Endothelial cell of umbilical vein (primary cell): ENCODE measurements at regions not wholly inside any gene's neighbourhood (a gene's known extent, or its start where the extent isn't known, plus 50 kb on each side); places are given as distances from the start of the nearest gene placed in this dataset.

Experiments
- CTCF ChIP-seq, 2 donors: IDR thresholded peaks; 1 replicate in 1 of 2; 2 replicates in 1 of 2; pipeline ENCODE4 v1.5.1; 2011; ENCODE audit warnings: low read length in 2 of 2, mild to moderate bottlenecking in 2 of 2, moderate library complexity in 2 of 2, control low read depth in 1 of 2, inconsistent platforms in 1 of 2, low read depth in 1 of 2; ENCODE audit not compliant: insufficient read depth in 1 of 2; ENCODE audit errors: extremely low read depth in 1 of 2
- GATA2 ChIP-seq: IDR thresholded peaks from 2 replicates; pipeline ENCODE4 v1.7.0; 2011; ENCODE audit warnings: low read depth, mild to moderate bottlenecking, moderate library complexity, mixed read lengths, low read length; ENCODE audit not compliant: insufficient read length, insufficient read depth
- JUN ChIP-seq: IDR thresholded peaks from 2 replicates; pipeline ENCODE4 v1.6.1; 2011; ENCODE audit warnings: borderline replicate concordance, low read depth; ENCODE audit not compliant: insufficient read length, insufficient read depth
- POLR2A ChIP-seq: IDR thresholded peaks from 2 replicates; pipeline ENCODE4 v1.6.1; 2012; ENCODE audit warnings: low read depth, mild to moderate bottlenecking, control low read depth, low read length
- POLR2AphosphoS5 ChIP-seq: IDR thresholded peaks from 2 replicates; pipeline ENCODE4 v1.6.1; 2012; ENCODE audit warnings: low read depth, mild to moderate bottlenecking, control low read depth, low read length, moderate library complexity; ENCODE audit not compliant: insufficient read depth

DNA sequence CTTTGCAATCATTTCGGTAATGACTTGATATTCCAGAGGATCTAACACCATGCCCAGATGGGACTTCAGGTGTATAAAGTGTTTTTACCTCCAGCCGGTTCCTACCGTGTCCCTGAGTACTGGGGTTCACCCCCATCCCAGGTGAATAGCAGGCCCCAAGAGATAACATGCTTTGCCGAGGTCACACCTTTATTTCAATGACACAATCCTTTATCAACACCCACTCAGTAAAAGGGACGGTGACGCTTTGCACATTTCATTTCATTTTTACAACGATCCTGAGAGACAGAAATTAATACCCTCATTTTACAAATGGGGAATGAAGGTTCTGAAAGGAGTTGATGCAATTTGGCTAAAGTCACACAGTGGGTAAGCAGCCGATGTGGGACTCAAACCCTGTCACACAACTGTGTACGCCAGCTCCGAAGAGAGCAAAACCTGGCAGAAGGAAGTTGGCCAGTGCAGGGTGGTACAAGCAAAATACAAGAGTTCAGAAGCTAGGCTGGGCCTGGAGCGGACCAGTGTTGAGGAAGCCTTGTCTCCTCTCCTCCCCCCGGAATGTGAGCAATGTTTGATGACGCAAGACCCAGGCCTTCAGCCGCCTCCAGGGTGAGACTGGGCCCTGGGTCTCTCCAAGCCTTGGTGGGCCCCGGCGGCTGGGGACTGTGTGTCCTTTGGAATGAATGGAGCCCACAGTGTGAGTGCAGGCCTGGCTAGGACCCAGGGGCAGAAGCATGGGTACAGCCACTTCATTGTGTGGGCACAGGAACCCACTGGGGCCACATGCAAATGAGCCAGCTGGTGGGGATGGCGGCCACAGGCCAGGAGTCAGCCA lies 139.6 kb upstream of the MYCN start:
- TF ChIP-seq POLR2A (no peak), POLR2AphosphoS5 (no peak), CTCF (IDR thresholded peaks at IDR 0.05; ENCODE audit: extremely low read depth in 1 of 2, insufficient read depth in 1 of 2, low read depth in 1 of 2, low read length in 2 of 2) (no peak), JUN (no peak), GATA2 (no peak)
